Endodermal cell (in vitro differentiated cells): ENCODE measurements at regions not wholly inside any gene's neighbourhood (a gene's known extent, or its start where the extent isn't known, plus 50 kb on each side); places are given as distances from the start of the nearest gene placed in this dataset.
A peak's percentile ranks its signal among the peaks of the same experiment; 100 is the strongest.

ENCODE experiments used
- DNase-seq: peaks from one replicate; pipeline ENCODE4 v3.0.0-alpha.2; 2017
- H3K27ac ChIP-seq: 2 replicates; pipeline ENCODE4 v1.5.1; 2013; ENCODE audit warnings: mild to moderate bottlenecking, low read depth, low read length, moderate library complexity
- H3K27me3 ChIP-seq: 2 replicates; pipeline ENCODE4 v1.6.1; 2013; ENCODE audit warnings: mild to moderate bottlenecking, low read length, moderate library complexity; ENCODE audit not compliant: insufficient read depth, control insufficient read depth, poor library complexity, severe bottlenecking
- H3K36me3 ChIP-seq: 2 replicates; pipeline ENCODE4 v1.7.0; 2013; ENCODE audit warnings: mild to moderate bottlenecking, low read length, moderate library complexity; ENCODE audit not compliant: control insufficient read depth, insufficient read depth
- H3K4me1 ChIP-seq: one replicate; pipeline ENCODE4 v1.7.0; 2013; ENCODE audit warnings: low read length; ENCODE audit not compliant: control insufficient read depth, insufficient read depth
- H3K4me3 ChIP-seq: 2 replicates; pipeline ENCODE4 v1.5.1; 2013; ENCODE audit warnings: mild to moderate bottlenecking, low read length, moderate library complexity
- H3K9ac ChIP-seq: 2 replicates; pipeline ENCODE4 v1.6.1; 2013; ENCODE audit warnings: mild to moderate bottlenecking, low read length, moderate library complexity; ENCODE audit not compliant: poor library complexity, severe bottlenecking; ENCODE audit errors: extremely low read depth
- H3K9me3 ChIP-seq: 2 replicates; pipeline ENCODE4 v1.6.1; 2013; ENCODE audit warnings: mild to moderate bottlenecking, low read length, moderate library complexity; ENCODE audit not compliant: control insufficient read depth
- H3K27ac Mint-ChIP-seq: 2 replicates; pipeline ENCODE4 v1.8.0; 2020; ENCODE audit warnings: mixed read lengths
- H3K27me3 Mint-ChIP-seq: 2 replicates; pipeline ENCODE4 v1.8.0; 2021; ENCODE audit warnings: mild to moderate bottlenecking, mixed read lengths; ENCODE audit not compliant: insufficient read depth
- H3K36me3 Mint-ChIP-seq: 2 replicates; pipeline ENCODE4 v1.8.0; 2020; ENCODE audit warnings: low read depth, mixed read lengths
- H3K4me1 Mint-ChIP-seq: 2 replicates; pipeline ENCODE4 v1.8.0; 2020; ENCODE audit warnings: mixed read lengths
- H3K4me3 Mint-ChIP-seq: 2 replicates; pipeline ENCODE4 v1.8.0; 2020; ENCODE audit warnings: mild to moderate bottlenecking, moderate library complexity, mixed read lengths
- H3K9me3 Mint-ChIP-seq: 2 replicates; pipeline ENCODE4 v1.8.0; 2020; ENCODE audit warnings: mild to moderate bottlenecking, mixed read lengths
- CTCF ChIP-seq: fragments of 200-600 bp; sonication (generic); conservative IDR thresholded peaks from 2 replicates; pipeline ENCODE4 v1.5.0; 2021; ENCODE audit warnings: antibody characterized with exemption, mild to moderate bottlenecking
- WGBS, 2 experiments: methylation state at CpG; one replicate each; pipeline versions ENCODE4 v1.1.5 to v1.1.7; 2013; ENCODE audit warnings: missing lambda C conversion rate in 2 of 2, mixed read lengths in 1 of 2; ENCODE audit not compliant: insufficient coverage in 1 of 2, insufficient read length in 1 of 2; 5-methylcytosine and 5-hydroxymethylcytosine counted together

DNA sequence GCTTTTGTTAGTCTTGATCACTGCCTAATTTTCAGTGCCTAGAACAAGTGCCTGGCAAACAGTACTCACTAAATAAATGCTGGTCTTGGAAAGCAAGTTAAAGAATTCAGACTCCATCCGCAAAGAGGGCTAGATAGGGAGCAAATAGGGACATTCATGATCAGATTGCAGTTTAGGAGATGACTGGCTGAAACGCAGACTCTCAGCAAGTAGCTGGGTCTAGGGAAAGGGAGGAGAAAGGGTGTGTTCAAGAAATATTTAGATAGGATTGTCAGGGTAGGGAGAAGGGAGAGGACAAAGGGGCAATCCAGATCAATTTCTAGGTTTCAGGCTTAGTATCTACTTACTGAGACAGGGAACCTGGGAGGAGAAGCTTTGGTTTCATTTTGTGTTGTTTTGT lies 108.4 kb downstream of the ESM1 start:
- H3K27ac ChIP-seq: no peak overlapping the region
- H3K9me3 ChIP-seq: no peaks in the 10 kb centered on the region
- peak overlapping the region; percentile 33 for H3K4me3 Mint-ChIP-seq
- peaks cover 57% of the 10 kb centered on the region for H3K27me3 ChIP-seq
- no peaks in the 10 kb centered on the region for H3K4me1 ChIP-seq
- no peaks in the 10 kb centered on the region for H3K36me3 Mint-ChIP-seq
- TF ChIP-seq CTCF: no peak
- WGBS, 2 experiments: 71 to 85% methylated on average over 2 of the region's 2 CpGs
- peaks cover 52% of the 10 kb centered on the region for H3K4me1 Mint-ChIP-seq
- H3K27ac Mint-ChIP-seq: peak overlapping the region; percentile 15
- H3K4me3 ChIP-seq: no peak overlapping the region
- DNase-seq: no peak
- no peaks in the 10 kb centered on the region for H3K36me3 ChIP-seq
- no peak overlapping the region for H3K9ac ChIP-seq
- peaks cover 1% of the 10 kb centered on the region for H3K9me3 Mint-ChIP-seq
- peaks cover 51% of the 10 kb centered on the region for H3K27me3 Mint-ChIP-seq

- Histone ChIP-seq H3K9me3 (no peaks in the 10 kb centered on the region), H3K27ac (no peak overlapping the region), H3K36me3 (no peaks in the 10 kb centered on the region), H3K9ac (no peak overlapping the region), H3K4me3 (no peak overlapping the region), H3K27me3 (peaks cover 57% of the 10 kb centered on the region), H3K4me1 (no peaks in the 10 kb centered on the region)
- 58 to 83% methylated on average over 1 to 6 of the region's 6 CpGs for WGBS, 2 experiments
- Mint-ChIP-seq H3K4me1 (peaks cover 56% of the 10 kb centered on the region), H3K9me3 (peaks cover 1% of the 10 kb centered on the region), H3K27me3 (peaks cover 51% of the 10 kb centered on the region), H3K27ac (no peak overlapping the region), H3K4me3 (peak overlapping the region; percentile 33), H3K36me3 (no peaks in the 10 kb centered on the region)
- no peak for DNase-seq
- TF ChIP-seq CTCF: no peak
Measured at GRCh38 chr5:54876556-54876955, 108.8 kb downstream of the ESM1 start.

DNA sequence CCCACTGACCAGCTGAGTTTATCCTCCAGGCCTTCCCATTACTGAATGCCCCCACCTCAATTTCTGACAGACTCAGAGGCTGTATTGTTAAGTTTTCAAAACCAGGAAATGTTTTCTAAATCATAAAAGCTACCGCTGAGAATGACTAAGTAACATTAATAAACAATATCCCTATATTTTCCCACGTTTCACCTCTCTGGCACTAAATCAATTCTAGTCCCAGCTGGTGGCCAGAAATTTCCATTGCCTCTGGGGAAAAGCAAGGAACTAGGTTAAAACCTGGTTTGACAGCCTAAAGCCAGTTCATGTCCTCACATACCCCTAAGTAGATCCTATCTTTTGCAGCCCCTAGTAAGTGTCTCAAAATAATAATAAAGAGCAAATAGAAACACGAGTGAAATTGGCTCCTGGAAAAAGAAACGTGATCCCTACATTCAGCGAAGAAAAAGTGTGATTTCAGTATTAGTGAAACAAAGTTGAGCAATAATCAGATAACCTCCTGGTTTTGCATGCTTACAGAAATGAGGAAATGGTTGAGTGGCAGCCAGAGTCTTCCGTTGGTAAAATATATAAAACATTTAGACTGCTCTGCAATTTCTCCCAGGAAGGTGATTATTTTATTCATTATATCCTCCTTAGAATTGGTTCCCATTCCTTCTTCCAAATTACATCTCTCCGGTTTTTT lies 110.9 kb downstream of the ESM1 start:
- Histone ChIP-seq H3K4me3 (no peak overlapping the region), H3K27me3 (peaks cover 59% of the 10 kb centered on the region), H3K9ac (no peak overlapping the region), H3K9me3 (no peaks in the 10 kb centered on the region), H3K36me3 (no peaks in the 10 kb centered on the region), H3K27ac (peak overlapping the region; percentile 18), H3K4me1 (no peaks in the 10 kb centered on the region)
- no peak overlapping the region for H3K27ac Mint-ChIP-seq
- DNase-seq: no peak
- 76 to 79% methylated on average over 6 to 7 of the region's 7 CpGs for WGBS, 2 experiments
- TF ChIP-seq CTCF: no peak
- H3K4me3 Mint-ChIP-seq: no peak overlapping the region
- H3K27me3 Mint-ChIP-seq: peaks cover 62% of the 10 kb centered on the region
- peaks cover 59% of the 10 kb centered on the region for H3K4me1 Mint-ChIP-seq
- H3K9me3 Mint-ChIP-seq: no peaks in the 10 kb centered on the region
- no peaks in the 10 kb centered on the region for H3K36me3 Mint-ChIP-seq
